NCI-H510A (cell line): ENCODE measurements at regions not wholly inside any gene's neighbourhood (a gene's known extent, or its start where the extent isn't known, plus 50 kb on each side); places are given as distances from the start of the nearest gene placed in this dataset.
"Not testable (repeated sequence)": the region's sequence is repeated elsewhere in the genome, so short reads cannot be mapped to it uniquely, and the experiment has no call there.

Source experiments
- DNase-seq: peaks from one replicate; lab custom pipeline; 2025; lab: John Stamatoyannopoulos, UW

- no peak for DNase-seq
Measured at GRCh38 chr2:234275515-234275914, 221.4 kb downstream of the ARL4C start.

DNA sequence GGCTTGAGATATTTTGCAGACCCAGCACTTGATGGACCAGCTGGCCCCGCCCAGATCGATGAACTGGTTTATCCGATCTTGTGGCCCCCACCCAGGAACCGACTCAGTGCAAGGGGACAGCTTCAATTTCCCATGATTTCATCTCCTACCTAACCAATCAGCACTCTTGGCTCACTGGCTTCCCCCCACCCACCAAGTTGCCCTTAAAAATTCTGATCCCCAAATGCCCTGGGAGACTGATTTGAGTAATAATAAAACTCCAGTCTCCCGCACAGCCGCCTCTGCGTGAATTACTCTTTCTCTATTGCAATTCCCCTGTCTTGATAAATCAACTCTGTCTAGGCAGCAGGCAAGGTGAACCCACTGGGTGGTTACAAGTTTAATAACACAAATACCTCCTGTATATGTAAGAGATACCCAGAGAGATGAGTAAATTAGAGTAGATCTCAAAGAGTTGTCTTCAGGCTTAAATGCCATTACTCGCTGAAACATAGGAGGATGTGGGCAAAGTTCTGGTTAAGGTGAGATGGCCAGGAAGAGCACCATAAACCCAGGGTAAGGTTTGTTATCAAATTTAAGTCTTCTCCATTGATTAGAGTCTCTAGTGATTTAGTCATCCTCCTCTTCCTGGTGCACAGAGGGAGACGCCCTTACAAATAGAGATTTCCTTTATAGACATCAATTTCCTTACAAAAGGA is 222.8 kb downstream of the ARL4C start:
- DNase-seq: no peak

GRCh38 chr2:234272069-234272850 is 221.8 kb downstream of the SPP2 start:
- DNase-seq: no peak

- DNase-seq: no peak
Measured at GRCh38 chr2:234271338-234271737, 220.8 kb downstream of the SPP2 start.

DNA sequence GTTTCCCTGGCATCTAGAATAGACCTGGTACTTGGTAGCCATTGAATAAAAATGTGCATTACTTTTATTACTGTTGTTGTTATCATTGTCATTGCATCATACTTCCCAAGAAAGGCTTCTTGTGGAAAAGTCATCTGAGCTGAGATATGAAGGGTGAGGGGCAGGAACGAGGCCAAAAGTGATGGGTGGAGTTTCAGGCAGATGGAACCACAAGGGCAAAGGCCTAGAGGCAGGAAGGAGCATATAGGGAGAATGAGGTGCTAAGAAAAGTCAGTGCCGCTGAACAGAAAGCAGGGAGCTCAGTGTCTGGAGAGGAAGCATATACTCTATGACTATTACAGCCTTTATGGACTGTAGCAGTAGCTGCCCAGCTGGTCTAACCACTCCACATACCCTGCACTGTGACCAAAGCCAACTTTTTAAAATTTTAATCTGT is 219.3 kb downstream of the SPP2 start:
- DNase-seq: no peak

- no peak for DNase-seq
Measured at GRCh38 chr2:234267534-234267933, 217.0 kb downstream of the SPP2 start.

DNA sequence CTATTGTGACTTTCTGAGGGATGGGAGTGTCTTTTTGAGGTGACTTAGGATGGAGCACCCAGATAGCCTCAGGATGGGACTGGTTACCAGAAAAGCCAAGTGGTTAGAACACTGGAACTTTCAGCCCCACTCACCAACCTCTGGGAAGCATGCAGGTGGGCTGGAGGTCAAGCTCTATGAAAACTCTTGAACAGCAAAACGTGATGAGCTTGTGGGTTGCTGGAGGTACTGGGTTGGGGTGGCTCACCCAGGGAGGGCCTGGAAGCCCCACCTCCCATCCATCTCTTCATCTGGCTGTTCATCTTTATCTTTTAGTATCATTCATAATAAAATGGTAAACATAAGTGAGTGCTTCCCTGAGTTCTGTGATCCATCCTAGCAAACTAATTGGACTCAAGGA is 216.4 kb downstream of the SPP2 start:
- DNase-seq: no peak

DNA sequence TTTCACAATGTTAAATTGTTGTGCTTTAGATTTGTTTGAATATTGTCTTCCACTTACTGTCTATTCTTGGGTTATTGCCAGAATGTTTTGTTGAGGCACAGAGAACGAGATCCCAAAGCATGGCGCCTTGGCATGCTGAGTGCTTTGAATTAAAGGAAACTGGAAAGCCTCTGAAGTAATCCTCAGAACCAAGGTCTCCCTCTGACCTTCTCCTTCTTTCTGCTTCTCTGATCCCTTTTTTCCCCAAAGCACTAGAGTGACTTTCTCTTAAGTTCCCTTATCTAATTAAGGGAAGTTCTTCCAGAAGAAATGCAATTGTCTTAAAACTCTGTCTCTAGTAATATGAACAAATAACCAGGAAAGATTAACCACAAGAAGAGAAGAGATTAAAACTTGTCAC is 214.7 kb downstream of the SPP2 start:
- DNase-seq: no peak

GRCh38 chr2:234261736-234262135 is 211.2 kb downstream of the SPP2 start:
- DNase-seq: no peak

DNA sequence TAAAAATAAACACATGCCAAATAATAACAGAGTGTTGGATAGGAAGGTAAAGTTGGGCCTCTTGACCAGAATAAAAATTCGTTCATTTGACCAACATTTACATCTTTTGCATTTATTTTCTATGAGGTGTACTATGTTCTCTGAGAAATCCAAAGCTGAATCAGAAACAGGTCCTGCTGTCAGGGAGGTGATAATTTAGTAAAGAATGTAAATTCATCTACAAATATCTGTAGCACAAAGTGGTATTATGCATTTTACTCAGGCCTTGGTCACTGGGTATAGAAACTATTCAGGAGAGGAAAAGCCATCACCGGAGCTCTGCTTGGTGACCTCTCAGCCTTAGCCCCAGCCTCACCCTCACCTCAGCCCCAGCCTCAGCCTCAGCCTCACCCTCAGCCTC is 208.9 kb downstream of the SPP2 start:
- DNase-seq: no peak

DNA sequence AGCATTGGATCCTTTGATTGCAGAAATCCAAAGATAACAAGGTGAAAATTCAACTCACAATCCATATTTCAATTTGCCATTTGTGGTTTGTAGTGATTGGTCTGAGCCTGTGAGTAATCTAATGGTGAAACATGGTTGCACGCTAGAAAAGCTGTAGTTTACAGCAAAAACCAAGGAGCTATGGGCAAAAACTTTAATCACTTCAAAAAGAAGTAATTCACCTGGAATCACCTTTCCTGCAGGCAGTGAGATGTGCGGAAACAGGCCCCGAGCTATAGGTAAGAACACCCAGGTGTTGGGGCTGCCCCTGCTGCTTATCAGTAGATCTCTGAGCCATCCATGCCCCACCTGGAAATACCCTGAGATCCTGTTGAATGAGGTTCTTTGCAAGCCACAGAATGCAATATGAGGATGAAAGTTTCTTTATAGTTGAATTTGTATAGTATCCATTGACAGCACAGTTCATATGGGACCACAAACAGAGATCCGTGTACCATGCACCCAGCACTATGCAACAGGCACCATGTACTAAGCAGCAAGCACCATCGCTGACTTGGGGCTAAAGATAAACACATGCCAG is 208.2 kb downstream of the SPP2 start:
- DNase-seq: no peak

GRCh38 chr2:234257859-234258561 is 207.5 kb downstream of the SPP2 start:
- no peak for DNase-seq

- no peak for DNase-seq
Measured at GRCh38 chr2:234256516-234256915, 206.0 kb downstream of the SPP2 start.

DNA sequence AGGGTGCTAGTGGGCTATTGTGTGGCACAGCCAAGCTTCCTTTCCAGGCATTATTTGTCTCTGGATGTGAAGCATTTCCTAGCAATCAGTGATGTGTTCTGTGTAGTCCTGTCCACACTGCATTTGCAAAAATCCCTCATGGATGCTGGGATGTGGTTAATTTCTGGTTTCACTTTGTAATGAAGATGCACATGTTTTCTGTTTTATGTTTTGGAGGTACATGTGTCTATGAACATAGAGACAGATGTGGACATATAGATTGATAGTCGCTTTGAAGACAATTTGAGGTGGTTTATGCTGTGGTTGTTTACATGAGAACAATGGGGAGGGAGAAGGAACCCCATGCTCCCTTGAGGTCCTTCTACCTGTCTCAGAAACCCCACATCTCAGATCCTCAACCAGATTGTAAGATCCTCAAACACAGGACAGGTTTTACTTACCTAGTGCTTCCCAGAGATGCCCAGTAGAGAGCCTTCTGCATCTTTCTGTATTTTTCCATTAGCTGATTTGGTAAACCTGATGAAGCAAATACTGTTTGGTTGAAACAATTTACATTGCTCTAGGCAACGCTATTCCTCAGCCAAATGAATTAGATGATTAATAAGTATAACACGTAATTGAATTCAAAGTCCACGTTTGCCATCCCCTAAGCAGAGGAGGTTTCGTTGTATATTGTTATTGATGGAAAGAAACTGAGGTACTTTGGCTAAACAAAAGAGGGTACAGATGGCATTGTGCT is 204.4 kb downstream of the SPP2 start:
- DNase-seq: no peak

- DNase-seq: no peak
Measured at GRCh38 chr2:234252772-234253171, 202.3 kb downstream of the SPP2 start.

DNA sequence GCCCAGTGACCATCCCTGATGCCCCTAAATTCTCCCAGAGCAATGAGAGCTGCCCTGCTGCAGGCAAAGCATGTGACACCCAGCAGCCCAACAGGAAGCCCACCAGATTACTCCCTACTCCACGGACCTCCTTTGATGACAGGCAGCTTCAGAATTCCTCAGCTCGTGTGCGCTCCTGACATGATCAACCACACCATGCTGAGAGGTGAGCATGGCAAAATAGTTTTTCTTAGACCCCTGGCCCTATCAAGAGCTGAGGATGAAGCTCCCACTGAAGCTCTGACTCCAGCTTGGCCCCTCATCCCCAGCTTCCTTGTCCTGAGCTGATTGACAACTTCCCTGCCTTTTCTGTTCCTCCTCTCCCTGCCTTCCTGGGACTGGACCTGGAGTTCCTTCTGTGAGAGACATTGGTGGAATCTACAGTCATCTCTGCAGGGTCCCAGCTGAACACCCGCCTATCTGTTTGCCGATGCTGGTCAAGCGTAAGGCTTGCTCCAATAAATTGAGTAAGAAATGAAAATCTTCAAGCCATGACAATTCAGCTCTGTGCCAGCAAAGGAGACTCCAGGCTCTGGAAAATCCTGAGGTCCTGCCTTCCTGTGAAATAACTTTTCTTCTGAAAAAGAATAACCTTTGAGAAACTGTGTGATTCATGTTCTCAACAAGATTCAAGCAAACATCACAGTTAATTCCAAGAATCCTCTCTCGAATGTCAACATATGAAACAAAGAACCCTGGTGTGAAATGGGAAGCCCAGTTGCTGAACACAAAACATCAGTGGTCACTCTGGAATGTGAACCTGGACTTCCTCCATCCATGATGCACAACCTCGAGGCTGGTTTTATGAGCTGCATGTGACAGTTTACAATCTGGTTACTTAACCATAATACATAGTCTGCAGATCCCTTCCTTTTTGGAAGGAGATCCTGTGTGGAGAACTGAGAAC is 201.1 kb downstream of the SPP2 start:
- DNase-seq: no peak

DNA sequence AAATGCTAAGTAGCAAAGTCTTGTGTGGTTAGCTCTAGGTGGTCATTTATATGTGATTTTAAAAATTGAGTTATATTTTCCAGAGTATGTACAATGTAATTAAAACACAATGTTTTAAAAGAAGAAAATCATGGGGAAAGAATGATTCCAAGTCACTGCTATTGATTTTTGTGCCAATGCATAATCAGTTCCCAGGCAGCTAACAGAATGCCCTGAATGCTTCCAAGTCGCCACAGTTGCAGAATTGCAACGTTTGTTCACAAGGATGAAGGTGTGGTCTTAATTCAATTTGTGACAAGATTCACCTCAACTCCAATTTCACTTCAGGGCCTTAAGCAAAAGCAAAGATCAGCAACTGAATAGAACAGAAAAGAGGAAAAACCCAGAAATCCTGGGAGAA is 200.4 kb downstream of the SPP2 start:
- no peak for DNase-seq

DNA sequence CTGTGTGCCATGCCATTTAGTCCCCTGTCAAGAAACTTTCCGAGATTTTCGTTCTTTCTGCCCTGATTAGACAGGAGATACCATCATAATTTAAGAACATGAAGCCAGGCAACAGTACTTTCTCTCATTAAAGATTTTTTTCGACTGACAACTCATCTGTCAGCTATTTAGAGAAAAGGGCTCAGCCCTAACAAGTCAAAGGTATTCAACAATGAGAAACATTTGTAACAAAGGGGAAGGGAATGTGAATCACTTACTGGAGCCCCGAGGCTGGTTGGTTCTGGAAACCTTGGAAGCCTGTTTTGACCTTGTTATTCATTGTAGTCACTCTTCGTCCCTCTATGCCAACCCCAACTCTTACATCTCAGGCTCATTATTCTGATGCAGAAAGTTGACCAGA is 199.4 kb downstream of the SPP2 start:
- DNase-seq: no peak

- no peak for DNase-seq
Measured at GRCh38 chr2:234249034-234249735, 198.7 kb downstream of the SPP2 start.

DNA sequence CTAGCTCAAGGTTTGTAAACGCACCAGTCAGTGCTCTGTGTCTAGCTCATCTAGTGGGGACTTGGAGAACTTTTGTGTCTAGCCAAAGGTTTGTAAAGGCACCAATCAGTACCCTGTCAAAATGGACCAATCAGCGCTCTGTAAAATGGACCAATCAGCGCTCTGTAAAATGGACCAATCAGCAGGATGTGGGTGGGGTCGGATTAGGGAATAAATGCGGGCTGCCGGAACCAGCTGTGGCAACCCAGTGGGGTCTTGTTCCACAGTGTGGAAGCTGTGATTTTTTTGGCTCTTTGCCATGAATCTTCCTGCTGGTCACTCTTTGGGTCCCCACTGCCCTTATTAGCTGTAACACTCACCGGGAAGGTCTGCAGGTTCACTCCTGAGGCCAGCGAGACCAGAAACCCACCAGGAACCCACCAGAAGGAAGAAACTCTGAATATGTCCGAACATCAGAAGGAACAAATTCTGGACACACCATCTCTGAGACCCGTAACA is 197.8 kb downstream of the SPP2 start:
- DNase-seq: not testable (repeated sequence)
